T-cell (primary cell): ENCODE measurements at regions not wholly inside any gene's neighbourhood (a gene's known extent, or its start where the extent isn't known, plus 50 kb on each side); places are given as distances from the start of the nearest gene placed in this dataset.
A peak's percentile ranks its signal among the peaks of the same experiment; 100 is the strongest.

Source experiments
- ATAC-seq, 4 experiments: fragments of 200-7000 bp in 3 of 4; fragments of 150-1000 bp in 1 of 4; cut with Tn5 transposase; replicated peaks in 1 of 4; 1 replicate in 3 of 4; 2 replicates in 1 of 4; pipeline ENCODE4 v1.10.0; 2021; ENCODE audit warnings: moderate library complexity in 3 of 4, mild to moderate bottlenecking in 2 of 4, moderate number of reproducible peaks in 1 of 4
- CTCF ChIA-PET, 2 donors: fragments of 300-600 bp; sonication (Branson Sonifier 250); formaldehyde crosslinking; loops; one replicate each; lab custom pipeline; 2022; ENCODE audit warnings: antibody characterized with exemption in 2 of 2; lab: Charles Lee
- POLR2A ChIA-PET, 2 donors: fragments of 300-600 bp; sonication (Branson Sonifier 250); formaldehyde crosslinking; loops; one replicate each; lab custom pipeline; 2022; ENCODE audit warnings: antibody characterized with exemption in 2 of 2; lab: Charles Lee
- DNase-seq, 35 experiments: peaks; one replicate each; pipeline versions ENCODE4 v3.0.0 to v3.0.0-alpha.2; 2013 to 2023
- H3K27ac ChIP-seq: one replicate; pipeline ENCODE4 v1.5.1; 2013; ENCODE audit warnings: low read length
- H3K27me3 ChIP-seq, 2 experiments: replicated peaks in 1 of 2; 1 replicate in 1 of 2; 2 replicates in 1 of 2; pipeline versions ENCODE4 v1.6.1 to v1.7.0; 2013; ENCODE audit warnings: low read length in 1 of 2, mixed read lengths in 1 of 2; ENCODE audit not compliant: control insufficient read depth in 2 of 2, insufficient read depth in 2 of 2; ENCODE audit errors: extremely low read depth in 1 of 2
- H3K36me3 ChIP-seq, 2 donors: 1 replicate in 1 of 2; 2 replicates in 1 of 2; pipeline versions ENCODE4 v1.6.1 to v1.7.0; 2013; ENCODE audit warnings: low read length in 1 of 2; ENCODE audit not compliant: control insufficient read depth in 2 of 2, insufficient read depth in 1 of 2; ENCODE audit errors: extremely low read depth in 1 of 2
- H3K4me1 ChIP-seq, 2 experiments: 1 replicate in 1 of 2; 2 replicates in 1 of 2; pipeline versions ENCODE4 v1.6.1 to v1.7.0; 2013; ENCODE audit warnings: low read length in 2 of 2, mixed read lengths in 1 of 2; ENCODE audit not compliant: insufficient read depth in 2 of 2, control insufficient read depth in 1 of 2; ENCODE audit errors: extremely low read depth in 1 of 2
- H3K4me3 ChIP-seq, 2 donors: 1 replicate in 1 of 2; 2 replicates in 1 of 2; pipeline versions ENCODE4 v1.5.1 to v1.7.0; 2013; ENCODE audit warnings: mild to moderate bottlenecking in 2 of 2, low read length in 1 of 2, moderate library complexity in 1 of 2; ENCODE audit not compliant: control insufficient read depth in 1 of 2; ENCODE audit errors: extremely low read depth in 1 of 2
- H3K9me3 ChIP-seq: 2 replicates; pipeline ENCODE4 v1.7.0; 2013
- H3K27ac Mint-ChIP-seq, 2 donors: one replicate each; pipeline ENCODE4 v1.8.0; 2020 to 2021; ENCODE audit warnings: mild to moderate bottlenecking in 2 of 2, mixed read lengths in 2 of 2
- H3K27me3 Mint-ChIP-seq, 2 donors: one replicate each; pipeline ENCODE4 v1.8.0; 2021 to 2022; ENCODE audit warnings: mixed read lengths in 2 of 2
- H3K36me3 Mint-ChIP-seq: one replicate; pipeline ENCODE4 v1.8.0; 2021; ENCODE audit warnings: mixed read lengths
- H3K4me1 Mint-ChIP-seq, 3 donors: one replicate each; pipeline ENCODE4 v1.8.0; 2020 to 2022; ENCODE audit warnings: mixed read lengths in 3 of 3, mild to moderate bottlenecking in 1 of 3
- H3K4me3 Mint-ChIP-seq, 3 donors: one replicate each; pipeline ENCODE4 v1.8.0; 2020 to 2022; ENCODE audit warnings: mild to moderate bottlenecking in 3 of 3, mixed read lengths in 3 of 3, moderate library complexity in 3 of 3
- H3K9me3 Mint-ChIP-seq, 3 donors: one replicate each; pipeline ENCODE4 v1.8.0; 2020 to 2022; ENCODE audit warnings: mixed read lengths in 3 of 3
- WGBS: methylation state at CpG from one replicate; pipeline ENCODE4 v1.1.5; 2013; ENCODE audit warnings: missing lambda C conversion rate; ENCODE audit not compliant: insufficient coverage; 5-methylcytosine and 5-hydroxymethylcytosine counted together

DNA sequence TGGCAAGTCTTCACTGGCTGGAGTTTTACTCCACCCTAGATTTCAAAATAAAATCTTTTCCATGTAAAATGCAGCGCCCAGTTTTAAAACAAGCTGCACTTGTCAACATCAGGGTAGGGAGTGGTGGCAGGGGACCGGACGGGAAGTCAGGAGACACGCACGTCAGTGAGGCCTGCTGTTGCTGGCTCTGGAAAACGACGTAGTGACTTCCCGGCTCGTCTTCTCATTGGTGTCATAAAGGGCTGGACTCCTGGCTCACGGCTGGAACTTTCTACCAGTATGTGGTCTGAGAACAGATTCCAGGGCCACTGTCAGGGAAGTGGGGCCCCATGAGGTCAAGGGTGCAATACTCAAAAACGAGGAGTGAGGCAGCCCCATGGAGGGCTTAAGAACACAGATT is 64.2 kb upstream of the FOXN3 start:
- peaks cover 22 to 33% (median 25%) of the 10 kb centered on the region in 3 donors for H3K4me1 Mint-ChIP-seq
- peaks cover 45% of the 10 kb centered on the region for H3K36me3 Mint-ChIP-seq
- Histone ChIP-seq H3K4me3 (no peak overlapping the region), H3K27ac (no peak overlapping the region), H3K4me1 (peaks cover 2 to 4% of the 10 kb centered on the region in 2 experiments), H3K9me3 (no peaks in the 10 kb centered on the region), H3K27me3 (no peaks in the 10 kb centered on the region), H3K36me3 (peaks cover 10 to 22% of the 10 kb centered on the region in 2 donors)
- WGBS: 98% methylated on average over 11 of the region's 11 CpGs
- no peak for ATAC-seq
- H3K27me3 Mint-ChIP-seq: no peaks in the 10 kb centered on the region
- no peak for DNase-seq
- ChIA-PET CTCF (interaction anchor here (0.6 to 0.7 kb wide), 2 partner anchors 1110 to 1400 kb away, joined by 3 to 4 read pairs; no protein-coding TSS in a partner anchor), POLR2A (no interaction called here)
- no peak overlapping the region for H3K4me3 Mint-ChIP-seq
- H3K9me3 Mint-ChIP-seq: no peaks in the 10 kb centered on the region
- no peak overlapping the region for H3K27ac Mint-ChIP-seq

DNA sequence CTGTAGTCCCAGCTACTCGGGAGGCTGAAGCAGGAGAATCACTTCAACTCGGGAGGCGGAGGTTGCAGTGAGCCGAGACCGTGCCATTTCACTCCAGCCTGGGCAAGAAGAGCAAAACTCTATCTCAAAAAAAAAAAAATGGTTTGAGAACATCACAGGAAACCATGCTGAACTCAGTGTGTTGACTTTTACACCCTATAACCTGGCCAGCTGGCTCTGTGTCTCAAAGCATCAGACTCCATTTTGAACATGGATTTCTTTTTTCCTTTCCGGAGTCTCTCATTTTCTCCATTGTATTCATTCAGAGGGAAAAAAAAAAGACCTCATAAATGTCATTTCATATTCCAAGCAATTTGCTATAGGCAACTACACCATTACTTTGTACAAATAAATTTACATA is 63.2 kb upstream of the FOXN3 start:
- Mint-ChIP-seq H3K36me3 (peaks cover 39% of the 10 kb centered on the region), H3K4me3 (no peak overlapping the region), H3K27ac (no peak overlapping the region), H3K4me1 (peaks cover 19 to 31% (median 21%) of the 10 kb centered on the region in 3 donors), H3K27me3 (no peaks in the 10 kb centered on the region), H3K9me3 (no peaks in the 10 kb centered on the region)
- no peak overlapping the region for H3K27ac ChIP-seq
- no peaks in the 10 kb centered on the region for H3K27me3 ChIP-seq
- ChIA-PET CTCF (interaction anchor here (0.6 kb wide), 2 partner anchors 36 to 1401 kb away, joined by 3 to 4 read pairs; no protein-coding TSS in a partner anchor), POLR2A (no interaction called here)
- peaks cover 10 to 13% of the 10 kb centered on the region in 2 donors for H3K36me3 ChIP-seq
- ATAC-seq (no peak), DNase-seq (no peak)
- H3K4me1 ChIP-seq: peaks cover 0 to 2% of the 10 kb centered on the region in 2 experiments
- H3K9me3 ChIP-seq: no peaks in the 10 kb centered on the region
- no peak overlapping the region for H3K4me3 ChIP-seq
- WGBS: 100% methylated on average over 4 of the region's 6 CpGs

DNA sequence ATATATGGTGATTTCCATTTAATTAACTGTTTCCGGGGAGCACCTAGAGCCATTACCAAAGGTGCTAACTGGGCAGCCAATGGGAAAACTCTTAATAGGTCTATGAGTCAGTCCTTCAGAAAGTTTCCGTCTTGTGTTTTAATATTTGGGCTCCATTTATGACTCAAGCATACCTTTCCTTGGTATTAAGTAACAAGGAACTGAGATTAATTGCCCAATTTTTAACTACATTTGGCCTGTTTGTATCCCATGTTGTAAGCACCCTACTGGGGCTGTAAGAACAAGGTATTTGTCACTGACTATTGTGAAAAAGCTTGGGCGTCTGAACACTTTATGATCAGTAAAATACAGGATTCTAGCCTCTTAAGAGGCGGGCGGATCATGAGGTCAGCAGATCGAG is 62.8 kb upstream of the FOXN3 start:
- no peaks in the 10 kb centered on the region for H3K9me3 ChIP-seq
- no peaks in the 10 kb centered on the region for H3K27me3 Mint-ChIP-seq
- no peak overlapping the region for H3K4me3 Mint-ChIP-seq
- POLR2A ChIA-PET: no interaction called here
- no peak overlapping the region for H3K27ac ChIP-seq
- H3K36me3 Mint-ChIP-seq: peaks cover 38% of the 10 kb centered on the region
- WGBS: 90% methylated on average over 2 of the region's 6 CpGs
- no peaks in the 10 kb centered on the region for H3K9me3 Mint-ChIP-seq
- no peaks in the 10 kb centered on the region for H3K27me3 ChIP-seq
- no peak overlapping the region for H3K27ac Mint-ChIP-seq
- peaks cover 0 to 2% of the 10 kb centered on the region in 2 experiments for H3K4me1 ChIP-seq
- ATAC-seq (no peak), DNase-seq (no peak)
- no peak overlapping the region for H3K4me3 ChIP-seq
- CTCF ChIA-PET: no interaction called here
- H3K36me3 ChIP-seq: peaks cover 10 to 12% of the 10 kb centered on the region in 2 donors
- peaks cover 18 to 31% (median 23%) of the 10 kb centered on the region in 3 donors for H3K4me1 Mint-ChIP-seq

DNA sequence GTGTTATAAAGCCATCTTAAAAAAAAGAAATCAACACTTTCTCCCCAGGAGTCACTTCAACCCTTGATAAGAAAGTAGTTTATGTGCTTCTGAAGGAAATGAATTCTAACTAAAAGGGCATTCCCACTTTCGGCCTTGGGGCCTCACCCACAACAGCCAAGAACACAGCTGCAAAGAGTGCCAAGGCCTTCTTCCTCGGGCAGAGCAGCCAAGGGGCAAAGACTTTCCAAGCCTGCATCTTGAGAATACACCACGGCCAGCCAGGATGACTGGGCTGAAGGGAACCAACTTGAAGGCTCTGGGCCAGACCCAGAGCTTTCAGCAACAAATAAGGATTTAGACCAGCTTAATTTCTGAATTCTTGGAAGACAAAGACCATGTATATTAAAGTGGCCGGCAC is 60.4 kb upstream of the FOXN3 start:
- H3K9me3 ChIP-seq: no peaks in the 10 kb centered on the region
- no peak for ATAC-seq
- POLR2A ChIA-PET: interaction anchor here in 1 of 2 donors (0.6 kb wide), 1 partner anchor 225 kb away, joined by 11 read pairs; no protein-coding TSS in a partner anchor
- no peaks in the 10 kb centered on the region for H3K9me3 Mint-ChIP-seq
- CTCF ChIA-PET: interaction anchor here (0.6 to 0.7 kb wide), 2 partner anchors 171 to 1972 kb away, joined by 4 read pairs; no protein-coding TSS in a partner anchor
- peak overlapping the region in 1 of 2 donors; percentile 9 for H3K27ac Mint-ChIP-seq
- 91% methylated on average over 4 of the region's 4 CpGs for WGBS
- H3K4me3 ChIP-seq: no peak overlapping the region
- no peak overlapping the region for H3K27ac ChIP-seq
- DNase-seq: no peak
- peaks cover 2 to 12% of the 10 kb centered on the region in 2 donors for H3K36me3 ChIP-seq
- H3K36me3 Mint-ChIP-seq: peaks cover 40% of the 10 kb centered on the region
- peaks cover 21 to 35% (median 31%) of the 10 kb centered on the region in 3 donors for H3K4me1 Mint-ChIP-seq
- no peaks in the 10 kb centered on the region for H3K27me3 Mint-ChIP-seq
- H3K27me3 ChIP-seq: no peaks in the 10 kb centered on the region
- peaks cover 0 to 2% of the 10 kb centered on the region in 2 experiments for H3K4me1 ChIP-seq
- no peak overlapping the region for H3K4me3 Mint-ChIP-seq

DNA sequence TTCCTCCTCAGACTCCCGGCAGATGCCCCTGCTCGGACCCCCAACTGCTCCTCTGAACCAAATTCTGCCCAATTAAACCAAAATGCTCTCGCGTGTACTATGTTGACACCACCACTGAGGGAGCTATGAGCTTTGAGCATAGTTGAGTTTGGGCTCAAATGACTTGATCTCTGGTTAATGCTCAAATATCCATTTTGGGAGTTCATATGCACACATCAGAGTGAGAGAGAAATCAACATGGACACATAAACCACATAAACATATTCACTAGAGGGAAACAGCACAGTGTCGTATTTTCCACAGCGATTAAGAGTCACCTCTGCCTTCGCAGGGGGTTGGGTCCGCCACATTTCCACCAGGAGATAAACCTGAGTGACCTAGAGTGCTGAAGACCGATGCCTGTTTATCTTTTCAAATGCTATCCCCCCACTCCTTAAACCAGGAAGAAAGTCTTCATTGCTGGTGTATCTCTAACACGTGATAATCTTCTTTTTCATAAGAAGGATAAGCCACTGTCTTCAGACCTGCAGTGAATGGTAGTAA is 59.4 kb upstream of the FOXN3 start:
- ChIA-PET CTCF (interaction anchor here in 1 of 2 donors (0.6 kb wide), 1 partner anchor 66 kb away, joined by 3 read pairs; no protein-coding TSS in a partner anchor), POLR2A (interaction anchor here in 1 of 2 donors (0.5 kb wide), 1 partner anchor 812 kb away, joined by 6 read pairs; no protein-coding TSS in a partner anchor)
- peaks cover 41% of the 10 kb centered on the region for H3K36me3 Mint-ChIP-seq
- 100% methylated on average over 3 of the region's 10 CpGs for WGBS
- DNase-seq (no peak), ATAC-seq (no peak)
- no peak overlapping the region for H3K4me3 ChIP-seq
- H3K4me1 Mint-ChIP-seq: peaks cover 24 to 35% (median 34%) of the 10 kb centered on the region in 3 donors
- H3K27me3 ChIP-seq: no peaks in the 10 kb centered on the region
- no peak overlapping the region for H3K27ac ChIP-seq
- peaks cover 0 to 2% of the 10 kb centered on the region in 2 experiments for H3K4me1 ChIP-seq
- no peaks in the 10 kb centered on the region for H3K9me3 ChIP-seq
- no peak overlapping the region for H3K27ac Mint-ChIP-seq
- H3K27me3 Mint-ChIP-seq: no peaks in the 10 kb centered on the region
- no peaks in the 10 kb centered on the region for H3K9me3 Mint-ChIP-seq
- H3K4me3 Mint-ChIP-seq: no peak overlapping the region
- peaks cover 0 to 8% of the 10 kb centered on the region in 2 donors for H3K36me3 ChIP-seq

DNA sequence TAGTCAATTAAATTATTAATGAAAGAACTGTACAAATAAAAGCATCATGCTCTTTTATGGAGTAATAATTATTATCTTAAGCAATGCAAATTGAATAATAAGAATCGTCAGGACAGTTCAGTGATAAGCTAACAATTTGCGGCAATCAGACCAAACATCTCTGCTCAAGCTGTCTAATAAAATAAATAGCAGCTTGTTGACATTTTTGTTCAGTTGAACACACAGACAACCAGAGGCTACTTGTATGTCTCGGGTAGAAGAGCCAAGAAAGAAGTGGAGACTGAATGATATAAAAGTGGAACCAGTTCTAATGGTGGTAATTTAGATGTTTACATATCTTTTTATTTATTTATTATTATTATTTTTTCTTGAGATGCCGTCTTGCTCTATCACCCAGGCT is 57.4 kb upstream of the FOXN3 start:
- Mint-ChIP-seq H3K4me3 (no peak overlapping the region), H3K27ac (no peak overlapping the region), H3K9me3 (no peaks in the 10 kb centered on the region), H3K36me3 (peaks cover 42% of the 10 kb centered on the region), H3K4me1 (peaks cover 39 to 53% (median 44%) of the 10 kb centered on the region in 3 donors), H3K27me3 (no peaks in the 10 kb centered on the region)
- no peak overlapping the region for H3K4me3 ChIP-seq
- DNase-seq (no peak), ATAC-seq (no peak)
- POLR2A ChIA-PET: no interaction called here
- no peaks in the 10 kb centered on the region for H3K9me3 ChIP-seq
- H3K27me3 ChIP-seq: no peaks in the 10 kb centered on the region
- WGBS: 80% methylated on average over 1 of the region's 4 CpGs
- H3K27ac ChIP-seq: no peak overlapping the region
- peaks cover under 1 to 5% of the 10 kb centered on the region in 2 experiments for H3K4me1 ChIP-seq
- CTCF ChIA-PET: no interaction called here
- peaks cover 3 to 14% of the 10 kb centered on the region in 2 donors for H3K36me3 ChIP-seq
